ENCODE measurements at regions not wholly inside any gene's neighbourhood (a gene's known extent, or its start where the extent isn't known, plus 50 kb on each side); places are given as distances from the start of the nearest gene placed in this dataset.

- no peak for DNase-seq
Observed at GRCh38 chr10:44435196-44435595, 50.3 kb upstream of the CXCL12 start.

DNA sequence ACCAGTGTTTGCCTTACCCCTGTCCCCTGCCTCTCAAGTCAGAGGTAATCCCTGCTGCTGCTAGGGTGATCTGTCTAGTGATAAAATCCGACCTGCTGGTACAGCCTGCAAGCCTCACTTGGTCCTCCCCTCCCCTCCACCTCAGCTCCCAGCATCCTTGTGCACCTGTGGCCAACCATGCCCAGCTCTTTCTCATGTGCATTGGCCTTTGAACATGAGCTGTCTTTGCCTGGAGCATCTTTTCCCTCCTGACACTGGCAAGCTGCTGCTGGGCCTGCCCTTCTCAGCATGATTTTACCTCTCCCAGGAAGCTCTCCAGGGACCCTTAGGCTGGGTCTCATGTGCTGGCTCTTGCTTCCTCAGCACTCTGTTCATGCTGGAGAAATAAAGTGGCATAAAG is 51.3 kb upstream of the CXCL12 start:
- no peak for DNase-seq

DNA sequence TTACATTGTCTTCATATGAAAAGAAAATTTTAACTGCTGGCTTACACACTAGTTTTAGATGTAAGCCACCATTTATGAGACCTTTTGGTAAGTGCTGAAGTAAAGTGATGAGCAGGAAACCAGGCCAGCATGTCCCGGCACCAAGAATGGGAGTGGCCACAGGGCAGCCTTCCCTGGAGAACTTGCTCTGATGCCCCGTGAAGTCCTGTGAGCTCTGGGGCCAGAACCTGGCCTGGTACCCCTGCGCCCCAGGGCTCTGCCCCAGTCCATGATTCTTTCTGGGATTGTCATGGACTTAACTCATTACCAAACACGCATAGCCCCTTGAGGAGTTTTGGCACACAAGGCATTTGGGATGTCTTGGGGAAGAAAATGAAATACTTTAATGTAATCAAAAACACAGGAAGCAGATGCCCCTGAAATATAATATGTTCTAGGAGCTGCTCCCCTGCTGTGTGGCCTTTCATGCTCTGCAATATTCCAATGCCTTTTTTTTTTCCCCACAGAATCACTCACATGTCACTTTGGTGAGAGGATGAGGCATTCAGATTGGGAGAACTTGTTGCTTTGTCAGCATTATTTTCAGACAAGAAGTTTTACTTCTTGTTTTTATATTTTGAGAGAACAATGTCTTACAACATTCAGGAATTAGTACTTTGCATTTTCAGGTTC is 53.1 kb upstream of the CXCL12 start:
- DNase-seq: no peak

GRCh38 chr10:44439239-44439957 is 54.5 kb upstream of the CXCL12 start:
- DNase-seq: no peak

DNA sequence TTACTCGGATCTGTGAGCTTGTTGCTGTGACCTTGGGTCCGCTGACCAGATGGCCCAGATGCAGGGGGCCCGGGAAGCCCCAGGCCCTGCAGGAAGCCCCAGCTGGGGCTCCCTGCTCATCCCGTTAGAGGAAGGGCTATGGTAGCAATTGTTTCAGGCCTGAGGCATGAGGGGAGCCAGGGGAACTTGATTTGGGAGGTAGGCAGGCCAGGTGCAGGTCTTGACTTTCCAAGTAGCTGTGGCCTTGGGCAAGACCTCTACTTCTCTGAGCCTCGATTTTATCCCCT is 55.0 kb upstream of the CXCL12 start:
- no peak for DNase-seq

GRCh38 chr10:44457259-44457658 is 72.4 kb upstream of the CXCL12 start:
- no peak for DNase-seq

DNA sequence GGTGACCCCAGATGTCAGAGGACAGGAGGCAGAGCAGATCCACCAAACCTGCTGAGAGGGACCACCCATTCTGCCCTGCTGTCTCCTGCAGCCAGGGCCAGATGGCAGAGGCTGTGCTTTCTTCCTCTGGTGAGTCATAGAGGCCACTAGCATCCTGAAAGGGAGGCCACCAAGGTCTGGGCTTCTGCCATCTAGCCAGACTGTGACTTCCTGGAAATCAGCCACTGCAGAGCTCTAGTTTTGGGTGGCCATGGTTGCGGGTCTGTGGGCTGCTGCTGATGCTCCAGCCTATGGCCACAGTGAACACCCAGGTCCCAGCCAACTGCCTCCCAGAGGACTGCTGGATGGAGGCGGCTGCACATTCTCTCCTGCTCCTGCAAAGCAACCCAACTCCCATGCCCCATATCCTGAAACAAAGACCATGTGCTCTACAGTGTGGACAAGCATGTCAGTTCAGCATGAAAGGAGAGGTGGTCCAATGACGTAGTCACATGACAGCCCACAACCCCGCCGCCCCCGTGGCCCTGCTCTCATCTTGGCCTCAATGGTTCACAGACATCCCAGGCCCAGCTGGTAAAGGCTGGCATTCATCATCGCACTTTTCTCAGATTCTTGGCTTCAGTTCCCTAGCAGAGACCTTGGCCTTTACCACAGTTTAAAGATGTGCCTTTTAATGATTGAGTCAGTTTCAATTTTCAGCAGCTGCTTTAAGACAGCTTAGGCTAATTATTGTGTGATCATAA is 73.9 kb upstream of the CXCL12 start:
- DNase-seq: no peak

DNA sequence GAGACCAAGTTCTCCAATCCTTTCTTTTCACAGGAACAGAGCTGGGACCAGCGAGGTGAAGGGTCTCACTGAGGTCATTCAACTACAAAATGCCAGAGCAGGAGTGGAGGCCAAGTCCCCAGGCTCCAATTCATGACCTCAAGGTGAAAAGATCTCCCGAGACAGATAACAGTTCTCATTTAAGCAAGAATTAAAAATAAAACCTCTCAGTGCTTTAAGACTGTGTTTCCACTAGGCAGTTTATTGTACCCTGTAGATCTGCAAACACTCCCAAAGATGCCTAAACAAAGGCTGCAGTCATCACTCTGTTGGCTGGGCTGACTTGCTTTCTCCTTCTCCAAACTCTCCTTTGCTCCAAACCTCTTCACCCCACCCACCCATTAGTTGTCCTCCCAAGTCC is 74.8 kb upstream of the CXCL12 start:
- no peak for DNase-seq

- no peak for DNase-seq
Observed at GRCh38 chr10:44460416-44460815, 75.5 kb upstream of the CXCL12 start.

- no peak for DNase-seq
Observed at GRCh38 chr10:44462338-44462914, 77.5 kb upstream of the CXCL12 start.

GRCh38 chr10:44463511-44464121 is 78.7 kb upstream of the CXCL12 start:
- DNase-seq: no peak

- no peak for DNase-seq
Observed at GRCh38 chr10:44464503-44464902, 79.6 kb upstream of the CXCL12 start.

DNA sequence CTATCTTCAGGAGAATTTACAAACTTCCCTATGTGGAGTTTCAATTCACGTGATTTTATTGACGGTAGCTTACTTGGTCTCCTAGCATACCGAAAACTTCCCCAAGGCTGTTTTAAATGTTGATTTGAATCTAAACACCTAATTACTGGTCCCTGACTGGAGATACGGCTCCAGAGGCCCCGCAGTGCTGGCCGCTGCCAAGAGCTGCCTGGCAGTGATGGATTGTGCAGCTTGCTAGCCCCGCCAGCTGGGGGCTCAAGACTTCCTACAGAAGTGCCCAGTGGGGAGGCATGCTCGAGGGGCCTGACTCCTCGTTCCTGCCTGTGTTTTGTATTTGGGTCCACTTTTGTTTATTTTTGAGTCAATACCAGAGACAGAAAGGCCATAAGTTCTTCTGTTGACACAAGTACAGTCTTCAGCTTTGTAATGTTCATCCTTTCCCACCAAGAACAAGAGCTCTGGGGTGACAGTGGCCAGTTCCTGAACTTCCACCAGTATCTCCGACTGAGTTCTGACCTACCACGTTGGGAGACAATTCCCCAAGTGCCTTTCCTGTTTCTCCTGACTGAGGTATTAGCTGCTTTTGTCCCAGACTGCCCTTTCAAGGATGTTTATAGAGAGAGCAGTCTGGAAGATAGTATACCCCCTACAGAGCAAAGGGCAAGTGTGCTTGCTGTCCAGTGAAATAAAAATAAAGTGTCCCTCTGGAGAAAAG is 80.7 kb upstream of the CXCL12 start:
- no peak for DNase-seq

- no peak for DNase-seq
Observed at GRCh38 chr10:44466236-44466635, 81.3 kb upstream of the CXCL12 start.

DNA sequence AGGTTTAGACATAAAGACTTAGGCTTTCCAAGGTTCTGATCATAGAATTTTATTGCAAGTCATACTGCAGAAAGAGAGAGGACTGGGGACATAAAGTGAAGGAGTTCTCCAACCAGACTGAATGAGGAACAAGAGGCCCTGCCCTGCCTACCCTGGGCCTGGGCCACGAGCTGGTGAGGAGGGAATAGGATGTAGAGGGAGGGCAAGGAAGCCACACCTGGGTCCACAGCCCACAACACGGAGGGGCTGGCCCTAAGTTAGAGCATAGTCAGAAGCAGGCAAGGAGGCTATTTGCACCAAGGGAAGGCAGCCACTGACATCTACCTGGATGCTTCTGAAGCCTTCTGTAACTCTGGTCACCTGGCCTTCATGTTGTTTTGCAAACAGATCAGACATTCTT is 82.2 kb upstream of the CXCL12 start:
- no peak for DNase-seq

- no peak for DNase-seq
Observed at GRCh38 chr10:44467900-44468299, 83.0 kb upstream of the CXCL12 start.

GRCh38 chr10:44468525-44468924 is 83.6 kb upstream of the CXCL12 start:
- DNase-seq: no peak

- no peak for DNase-seq
Observed at GRCh38 chr10:44468965-44469364, 84.1 kb upstream of the CXCL12 start.

- DNase-seq: no peak
Observed at GRCh38 chr10:44470784-44471183, 85.9 kb upstream of the CXCL12 start.

GRCh38 chr10:44471410-44471809 is 86.5 kb upstream of the CXCL12 start:
- no peak for DNase-seq

- DNase-seq: no peak
Observed at GRCh38 chr10:44473146-44473545, 88.2 kb upstream of the CXCL12 start.

DNA sequence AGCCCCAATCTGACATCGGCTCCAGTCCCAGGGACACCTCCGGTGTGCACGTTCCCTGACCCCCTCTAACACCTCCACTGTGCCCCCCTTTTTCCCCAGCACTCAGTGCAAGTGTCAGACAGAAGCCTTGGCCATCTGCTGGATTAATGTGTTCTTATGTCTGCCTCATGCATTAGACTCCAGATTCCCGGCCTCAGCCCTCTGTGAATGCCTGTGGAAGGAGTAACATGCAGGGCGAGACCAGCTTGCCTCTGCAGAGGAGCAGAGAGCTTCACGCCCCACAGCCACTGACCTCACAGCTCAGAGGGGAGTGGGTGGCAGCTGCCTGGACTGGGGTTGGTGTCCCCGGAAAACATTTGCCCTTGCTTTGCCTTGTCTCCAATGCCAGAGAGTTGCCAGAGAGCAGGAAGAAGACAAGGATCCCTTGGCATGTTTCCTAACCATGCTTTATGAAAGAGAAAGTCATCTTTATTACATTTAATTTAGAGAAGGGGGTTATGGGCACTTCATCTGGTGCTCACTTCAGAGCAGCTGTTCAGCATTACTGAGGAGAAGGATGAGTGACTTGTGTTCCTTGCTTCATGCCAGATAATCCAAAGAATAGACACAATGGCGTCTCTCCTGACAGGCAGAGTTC is 91.6 kb upstream of the CXCL12 start:
- no peak for DNase-seq

Data from NCI-H82 (cell line).